ENCODE measurements at regions not wholly inside any gene's neighbourhood (a gene's known extent, or its start where the extent isn't known, plus 50 kb on each side); places are given as distances from the start of the nearest gene placed in this dataset.

DNA sequence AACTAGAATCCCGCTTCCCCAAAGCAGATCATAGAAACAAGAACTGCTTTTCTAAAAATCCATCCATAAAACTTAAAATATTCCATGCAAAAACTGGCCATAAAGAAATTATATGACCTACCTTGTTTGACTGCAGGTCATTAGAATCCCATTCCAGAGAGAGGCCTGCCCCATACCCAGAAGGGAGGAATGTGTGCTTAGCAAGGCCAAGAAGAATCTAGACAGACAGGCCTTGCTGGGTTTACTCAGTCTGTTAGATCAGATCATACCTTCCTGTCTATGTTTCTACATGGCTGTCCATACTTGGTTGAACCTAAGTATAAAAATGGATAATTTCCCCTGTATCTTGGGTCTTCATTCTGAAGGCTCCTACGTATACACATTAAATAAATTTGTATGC, 358.8 kb upstream of the TRPC7 start:
- WGBS, 4 donors = 70 to 81% (median 73%) methylated on average over 2 of the region's 2 CpGs
- Histone ChIP-seq H3K4me1 (no peaks in the 10 kb centered on the region), H3K4me3 (no peak overlapping the region), H3K27me3 (peaks cover 0 to 4% (median 0%) of the 10 kb centered on the region in 9 donors), H3K36me3 (no peaks in the 10 kb centered on the region), H3K9me3 (no peaks in the 10 kb centered on the region), H3K27ac (no peak overlapping the region)
- TF ChIP-seq POLR2A (IDR thresholded peaks at IDR 0.05) = no peak
- TF ChIP-seq, protein P1, sequence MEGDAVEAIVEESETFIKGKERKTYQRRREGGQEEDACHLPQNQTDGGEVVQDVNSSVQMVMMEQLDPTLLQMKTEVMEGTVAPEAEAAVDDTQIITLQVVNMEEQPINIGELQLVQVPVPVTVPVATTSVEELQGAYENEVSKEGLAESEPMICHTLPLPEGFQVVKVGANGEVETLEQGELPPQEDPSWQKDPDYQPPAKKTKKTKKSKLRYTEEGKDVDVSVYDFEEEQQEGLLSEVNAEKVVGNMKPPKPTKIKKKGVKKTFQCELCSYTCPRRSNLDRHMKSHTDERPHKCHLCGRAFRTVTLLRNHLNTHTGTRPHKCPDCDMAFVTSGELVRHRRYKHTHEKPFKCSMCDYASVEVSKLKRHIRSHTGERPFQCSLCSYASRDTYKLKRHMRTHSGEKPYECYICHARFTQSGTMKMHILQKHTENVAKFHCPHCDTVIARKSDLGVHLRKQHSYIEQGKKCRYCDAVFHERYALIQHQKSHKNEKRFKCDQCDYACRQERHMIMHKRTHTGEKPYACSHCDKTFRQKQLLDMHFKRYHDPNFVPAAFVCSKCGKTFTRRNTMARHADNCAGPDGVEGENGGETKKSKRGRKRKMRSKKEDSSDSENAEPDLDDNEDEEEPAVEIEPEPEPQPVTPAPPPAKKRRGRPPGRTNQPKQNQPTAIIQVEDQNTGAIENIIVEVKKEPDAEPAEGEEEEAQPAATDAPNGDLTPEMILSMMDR (IDR thresholded peaks at IDR 0.05) = no peak
- no peak for DNase-seq
- no peak for ATAC-seq
- intact Hi-C loops (cut with DNase I) = no loop called here

- no peak for TF ChIP-seq POLR2A (IDR thresholded peaks at IDR 0.05)
- TF ChIP-seq, protein P1 (IDR thresholded peaks at IDR 0.05) = no peak
- H3K27ac ChIP-seq = no peak overlapping the region
- no peaks in the 10 kb centered on the region for H3K4me1 ChIP-seq
- ATAC-seq (no peak), DNase-seq (no peak)
- H3K4me3 ChIP-seq = no peak overlapping the region
- WGBS, 4 donors = 76 to 94% (median 83%) methylated on average over 1 of the region's 1 CpG
- intact Hi-C loops (cut with DNase I) = no loop called here
- no peaks in the 10 kb centered on the region for H3K36me3 ChIP-seq
- no peaks in the 10 kb centered on the region for H3K9me3 ChIP-seq
- peaks cover 0 to 4% (median 0%) of the 10 kb centered on the region in 9 donors for H3K27me3 ChIP-seq
Observed at GRCh38 chr5:136722581-136722980, 357.2 kb upstream of the TRPC7 start.

DNA sequence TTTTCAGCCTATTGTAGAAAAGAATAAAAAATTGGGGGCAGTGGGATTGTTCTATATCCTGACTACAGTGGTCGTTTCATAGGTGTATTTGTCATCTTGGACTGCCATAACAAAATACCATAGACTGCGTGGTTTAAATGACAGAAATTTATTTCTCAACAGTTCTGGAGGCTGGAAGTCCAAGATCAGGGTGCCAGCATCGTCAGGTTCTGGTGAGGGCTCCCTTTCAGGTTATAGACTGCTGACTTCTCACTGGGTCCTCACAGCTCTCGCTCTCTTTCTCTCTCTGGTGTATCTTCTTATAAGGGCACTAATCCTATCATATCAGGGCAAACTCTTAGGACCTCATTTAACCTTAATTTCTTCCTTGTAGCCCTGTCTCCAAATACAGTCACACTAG, 356.7 kb upstream of the TRPC7 start:
- Histone ChIP-seq H3K4me3 (no peak overlapping the region), H3K27ac (no peak overlapping the region), H3K9me3 (no peaks in the 10 kb centered on the region), H3K36me3 (no peaks in the 10 kb centered on the region), H3K27me3 (peaks cover 0 to 4% (median 0%) of the 10 kb centered on the region in 9 donors), H3K4me1 (no peaks in the 10 kb centered on the region)
- no peak for ATAC-seq
- DNase-seq = no peak
- TF ChIP-seq, protein P1 (IDR thresholded peaks at IDR 0.05) = no peak
- TF ChIP-seq POLR2A (IDR thresholded peaks at IDR 0.05) = no peak
- intact Hi-C loops (cut with DNase I) = no loop called here
- WGBS, 4 donors = 74 to 77% (median 75%) methylated on average over 4 of the region's 4 CpGs

DNA sequence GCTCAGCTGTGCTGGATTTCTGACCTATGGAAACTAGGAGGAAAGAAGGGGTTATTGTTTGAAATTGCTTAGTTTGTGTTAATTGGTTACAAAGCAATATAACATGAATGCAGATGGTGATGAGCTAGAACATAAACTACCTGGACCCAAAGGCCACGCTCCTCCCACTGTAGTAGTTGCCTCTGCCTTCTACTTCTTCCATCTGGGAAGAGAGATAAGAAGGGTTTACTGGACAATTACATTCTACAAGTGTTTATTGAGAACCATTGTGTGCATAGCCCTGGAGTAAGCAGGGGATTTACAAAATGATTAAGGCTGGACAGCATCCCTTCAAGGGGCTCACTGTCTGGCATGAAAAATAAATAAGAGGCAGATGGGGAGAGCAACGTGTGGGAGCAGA, 355.3 kb upstream of the TRPC7 start:
- intact Hi-C loops (cut with DNase I) = no loop called here
- no peak for TF ChIP-seq POLR2A (IDR thresholded peaks at IDR 0.05)
- TF ChIP-seq, protein P1 (IDR thresholded peaks at IDR 0.05) = no peak
- Histone ChIP-seq H3K4me3 (no peak overlapping the region), H3K4me1 (no peaks in the 10 kb centered on the region), H3K27me3 (peaks cover 0 to 4% (median 0%) of the 10 kb centered on the region in 9 donors), H3K27ac (no peak overlapping the region), H3K9me3 (no peaks in the 10 kb centered on the region), H3K36me3 (no peaks in the 10 kb centered on the region)
- DNase-seq = no peak
- WGBS, 4 donors = 54 to 57% (median 56%) methylated on average over 2 of the region's 2 CpGs
- no peak for ATAC-seq
